ENCODE measurements at regions not wholly inside any gene's neighbourhood (a gene's known extent, or its start where the extent isn't known, plus 50 kb on each side); places are given as distances from the start of the nearest gene placed in this dataset.
"Not testable (repeated sequence)": the region's sequence is repeated elsewhere in the genome, so short reads cannot be mapped to it uniquely, and the experiment has no call there.

DNA sequence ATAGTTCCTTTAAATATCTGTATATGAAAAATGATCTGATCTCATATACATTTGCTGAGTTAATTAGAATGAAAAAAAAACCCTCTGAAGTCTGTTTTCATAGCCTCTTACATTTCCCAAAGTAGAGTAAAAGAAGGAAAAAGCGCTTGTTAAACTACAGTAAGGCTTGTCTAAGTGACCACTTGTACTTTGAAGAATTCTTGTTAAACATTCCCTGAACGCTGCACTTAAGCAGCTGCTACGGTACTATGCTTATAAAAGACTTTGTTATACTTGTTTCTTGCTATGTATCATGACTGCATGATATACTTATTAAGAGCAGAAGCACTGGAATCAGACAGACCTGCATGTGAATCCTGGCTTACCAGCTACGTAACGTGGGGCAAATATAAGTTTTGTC lies 81.7 kb upstream of the MTAP start (continued):
- TF ChIP-seq ZNF274 (CRISPR knock-in tag; IDR thresholded peaks at IDR 0.05) = no peak

DNA sequence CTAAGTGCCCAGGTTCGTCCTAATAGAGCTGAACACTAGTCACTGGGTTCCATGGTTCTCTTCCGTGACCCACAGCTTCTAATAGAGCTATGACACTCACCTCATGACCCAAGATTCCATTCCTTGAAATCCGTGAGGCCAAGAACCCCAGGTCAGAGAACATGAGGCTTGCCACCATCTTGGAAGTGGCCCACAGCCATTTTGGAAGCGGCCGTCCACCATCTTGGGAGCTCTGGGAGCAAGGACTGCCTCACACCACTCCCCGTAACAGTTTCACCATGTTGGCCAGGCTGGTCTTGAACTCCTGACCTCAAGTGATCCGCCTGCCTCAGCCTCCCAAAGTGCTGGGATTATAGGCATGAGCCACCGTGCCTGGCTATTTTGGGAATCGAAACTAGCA lies 75.0 kb upstream of the MTAP start:
- H3K9ac ChIP-seq (ENCODE audit: insufficient read depth, low read depth, low read length); CTCF ChIA-PET (ENCODE audit: low intra/inter-chr PET ratio, low total read pairs); H3K4me1 ChIP-seq (ENCODE audit: insufficient read depth, low read length); in situ Hi-C loops (cut with HindIII; ENCODE audit: extremely low pct_ligation_motif_present, low pct_unique_long_range_greater_than_20kb); H4K20me1 ChIP-seq (ENCODE audit: insufficient read depth, low read length); H3K9me3 ChIP-seq (ENCODE audit: low read length); H3K27ac ChIP-seq (ENCODE audit: extremely low read length, insufficient read depth, low read length); H3K36me3 ChIP-seq (replicated peaks in 1 of 2; ENCODE audit: control insufficient read depth in 1 of 2, insufficient read depth in 2 of 2, low read length in 2 of 2); H3K4me3 ChIP-seq (replicated peaks in 1 of 3; ENCODE audit: insufficient read depth in 1 of 3, low read depth in 2 of 3, low read length in 3 of 3); ATAC-seq; H2AFZ ChIP-seq (ENCODE audit: low read length); H3K79me2 ChIP-seq (ENCODE audit: insufficient read depth, low read length); FAIRE-seq; H3K27me3 ChIP-seq (ENCODE audit: control insufficient read depth in 1 of 2, insufficient read depth in 2 of 2, low read length in 2 of 2); H3K4me2 ChIP-seq (ENCODE audit: low read depth, low read length); DNase-seq (ENCODE audit: low spot score); intact Hi-C loops (cut with micrococcal nuclease; ENCODE audit: unreplicated experiment); BruUV-seq (replicated peaks); POLR2A ChIA-PET: not testable (repeated sequence)
- 28% methylated on average over 8 of the region's 9 CpGs for WGBS (ENCODE audit: low lambda C conversion rate)

DNA sequence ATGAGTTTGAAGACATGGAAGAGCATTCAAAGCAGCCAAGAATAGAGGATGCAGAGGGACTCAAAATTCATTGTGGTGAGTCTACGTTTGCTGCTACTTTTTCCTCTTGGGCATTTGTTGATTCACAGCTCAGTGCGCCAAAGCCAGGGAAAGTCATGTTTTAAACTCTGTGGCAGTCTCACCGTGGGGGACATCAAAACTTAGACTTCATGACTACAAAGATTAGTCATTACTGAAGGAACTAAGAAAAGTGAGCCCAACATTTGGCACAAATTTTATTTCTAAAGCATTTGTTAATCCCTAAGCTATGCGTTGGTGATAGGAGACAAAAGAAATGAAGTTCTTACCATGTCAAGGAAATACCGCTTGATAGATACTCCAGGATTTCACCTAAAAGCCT lies 73.7 kb upstream of the MTAP start:
- BruUV-seq (replicated peaks) = no TSS peak
- Histone ChIP-seq H3K4me3 (replicated peaks in 1 of 3; ENCODE audit: insufficient read depth in 1 of 3, low read depth in 2 of 3, low read length in 3 of 3) (no peak overlapping the region), H3K27ac (ENCODE audit: extremely low read length, insufficient read depth, low read length) (no peak overlapping the region), H4K20me1 (ENCODE audit: insufficient read depth, low read length) (no peaks in the 10 kb centered on the region), H3K9ac (ENCODE audit: insufficient read depth, low read depth, low read length) (no peak overlapping the region), H3K4me1 (ENCODE audit: insufficient read depth, low read length) (no peaks in the 10 kb centered on the region), H3K27me3 (ENCODE audit: control insufficient read depth in 1 of 2, insufficient read depth in 2 of 2, low read length in 2 of 2) (no peaks in the 10 kb centered on the region), H2AFZ (ENCODE audit: low read length) (no peak overlapping the region), H3K79me2 (ENCODE audit: insufficient read depth, low read length) (no peaks in the 10 kb centered on the region), H3K9me3 (ENCODE audit: low read length) (no peaks in the 10 kb centered on the region), H3K4me2 (ENCODE audit: low read depth, low read length) (no peak overlapping the region), H3K36me3 (replicated peaks in 1 of 2; ENCODE audit: control insufficient read depth in 1 of 2, insufficient read depth in 2 of 2, low read length in 2 of 2) (no peaks in the 10 kb centered on the region)
- ATAC-seq (no peak), DNase-seq (ENCODE audit: low spot score) (no peak), FAIRE-seq (no peak)
- ChIA-PET POLR2A (no interaction called here), CTCF (ENCODE audit: low intra/inter-chr PET ratio, low total read pairs) (no interaction called here)
- TF ChIP-seq ZBTB21 (CRISPR knock-in tag; IDR thresholded peaks at IDR 0.05) = no peak
- no peak for TF ChIP-seq JARID2 (CRISPR knock-in tag; IDR thresholded peaks at IDR 0.05; ENCODE audit: insufficient replicate concordance)
- no peak for TF ChIP-seq SIX4 (CRISPR knock-in tag; IDR thresholded peaks at IDR 0.05)
- TF ChIP-seq ZNF441 (CRISPR knock-in tag; IDR thresholded peaks at IDR 0.05; ENCODE audit: borderline replicate concordance) = no peak
- TF ChIP-seq ZNF550 (CRISPR knock-in tag; IDR thresholded peaks at IDR 0.05; ENCODE audit: borderline replicate concordance) = no peak
- no peak for TF ChIP-seq MLLT10 (CRISPR knock-in tag; IDR thresholded peaks at IDR 0.05)
- no peak for TF ChIP-seq ZFY (CRISPR knock-in tag; IDR thresholded peaks at IDR 0.05)
- no peak for TF ChIP-seq SRSF1 (optimal IDR thresholded peaks at IDR 0.05; ENCODE audit: low read depth, low read length)
- no peak for TF ChIP-seq ZBTB38 (CRISPR knock-in tag; IDR thresholded peaks at IDR 0.05)
- TF ChIP-seq ZNF567 (CRISPR knock-in tag; IDR thresholded peaks at IDR 0.05; ENCODE audit: borderline replicate concordance) = no peak
- 21% methylated on average over 5 of the region's 5 CpGs for WGBS (ENCODE audit: low lambda C conversion rate)
- intact Hi-C loops (cut with micrococcal nuclease; ENCODE audit: unreplicated experiment) (no loop called here), in situ Hi-C loops (cut with HindIII; ENCODE audit: extremely low pct_ligation_motif_present, low pct_unique_long_range_greater_than_20kb) (no loop called here)

All from HepG2 (cell line).